ENCODE measurements at regions not wholly inside any gene's neighbourhood (a gene's known extent, or its start where the extent isn't known, plus 50 kb on each side); places are given as distances from the start of the nearest gene placed in this dataset.
"Not testable (repeated sequence)": the region's sequence is repeated elsewhere in the genome, so short reads cannot be mapped to it uniquely, and the experiment has no call there.

- DNase-seq (ENCODE audit: low spot score), result no peak
Observed at GRCh38 chr10:78458983-78459638, 425.4 kb downstream of the RPS24 start.

DNA sequence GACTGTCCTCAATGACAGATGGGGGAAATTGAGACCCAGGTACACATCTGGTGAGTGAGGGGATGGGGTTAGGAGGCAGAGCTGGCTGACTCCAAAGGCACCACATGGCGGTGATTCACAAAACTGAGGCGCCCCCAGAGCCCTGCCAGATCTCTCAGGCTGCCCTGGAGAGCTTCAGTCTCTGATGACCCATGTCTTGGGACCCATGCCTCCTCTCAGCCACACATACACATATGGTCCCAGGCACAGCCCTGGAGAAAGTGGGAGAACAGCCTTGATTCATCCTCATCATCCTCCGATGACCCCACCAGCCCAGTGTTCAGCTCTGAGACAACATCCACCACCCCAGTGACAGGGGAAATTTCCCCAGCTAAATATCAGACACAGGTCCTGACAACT is 426.0 kb downstream of the RPS24 start:
- DNase-seq (ENCODE audit: low spot score), result no peak

DNA sequence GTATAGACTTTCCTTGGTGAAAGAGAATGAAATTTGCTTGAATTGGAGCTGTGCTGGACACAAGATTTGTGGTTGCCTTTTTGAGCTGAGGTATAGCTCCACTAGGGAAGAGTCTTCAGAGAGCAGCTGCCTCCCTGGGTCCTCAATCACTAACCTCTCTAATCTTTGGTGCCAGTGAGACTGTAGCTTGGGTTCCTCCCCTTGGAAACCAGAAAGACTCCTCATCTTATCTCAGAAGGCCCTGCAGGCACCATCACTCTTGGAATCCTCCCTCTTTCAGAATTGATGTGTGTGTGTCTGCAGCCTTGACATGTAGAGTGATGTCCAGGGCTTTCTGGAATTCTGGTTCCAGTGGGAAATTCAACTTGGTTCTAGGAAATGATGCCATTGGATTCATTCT is 426.5 kb downstream of the RPS24 start:
- no peak for DNase-seq (ENCODE audit: low spot score)

DNA sequence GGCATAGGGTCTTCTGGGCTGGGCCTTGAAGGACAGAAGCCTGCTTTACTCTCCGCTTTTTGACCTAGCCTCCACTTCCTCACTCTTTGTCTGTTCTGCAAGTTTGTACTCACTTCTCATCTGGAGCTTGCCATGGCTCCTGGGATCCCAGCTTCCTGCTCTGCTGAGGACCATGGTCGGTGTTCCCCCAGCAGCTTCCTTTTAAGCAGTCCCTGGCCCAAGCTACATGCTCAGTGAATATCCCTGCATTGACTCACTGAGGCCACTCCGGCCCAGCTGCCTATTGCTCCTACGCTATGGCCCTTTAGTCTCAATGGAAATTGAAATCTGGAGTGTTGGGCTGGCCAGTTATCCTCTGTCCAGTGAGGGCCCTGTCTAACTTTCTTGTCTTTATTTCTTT is 427.7 kb downstream of the RPS24 start:
- no peak for DNase-seq (ENCODE audit: low spot score)

- no peak for DNase-seq (ENCODE audit: low spot score)
Observed at GRCh38 chr10:78462176-78462575, 428.5 kb downstream of the RPS24 start.

DNA sequence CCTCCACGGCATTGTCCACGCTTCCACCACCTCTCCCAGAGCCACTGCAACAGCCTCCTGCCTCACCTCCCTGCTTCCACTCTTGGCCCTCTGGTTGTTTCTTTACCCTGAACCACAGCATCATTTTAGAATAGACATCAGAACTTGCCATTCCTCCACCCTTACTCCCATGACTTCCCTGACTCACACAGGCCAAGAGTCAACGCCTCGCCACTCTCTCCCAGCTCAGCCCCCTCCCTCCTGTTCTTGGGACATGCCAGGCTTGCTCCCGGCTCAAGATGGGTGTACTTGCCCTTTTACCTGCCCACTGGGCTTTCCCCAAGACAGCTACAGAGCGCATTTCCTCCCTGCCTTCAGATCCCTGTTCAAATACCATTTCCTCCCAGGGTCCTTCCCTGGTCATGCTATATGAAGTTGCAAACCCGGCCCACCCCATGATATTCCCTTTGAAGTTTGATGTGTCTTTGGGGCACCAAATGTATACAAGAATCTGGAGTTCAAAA is 429.1 kb downstream of the RPS24 start:
- DNase-seq (ENCODE audit: low spot score), result no peak

DNA sequence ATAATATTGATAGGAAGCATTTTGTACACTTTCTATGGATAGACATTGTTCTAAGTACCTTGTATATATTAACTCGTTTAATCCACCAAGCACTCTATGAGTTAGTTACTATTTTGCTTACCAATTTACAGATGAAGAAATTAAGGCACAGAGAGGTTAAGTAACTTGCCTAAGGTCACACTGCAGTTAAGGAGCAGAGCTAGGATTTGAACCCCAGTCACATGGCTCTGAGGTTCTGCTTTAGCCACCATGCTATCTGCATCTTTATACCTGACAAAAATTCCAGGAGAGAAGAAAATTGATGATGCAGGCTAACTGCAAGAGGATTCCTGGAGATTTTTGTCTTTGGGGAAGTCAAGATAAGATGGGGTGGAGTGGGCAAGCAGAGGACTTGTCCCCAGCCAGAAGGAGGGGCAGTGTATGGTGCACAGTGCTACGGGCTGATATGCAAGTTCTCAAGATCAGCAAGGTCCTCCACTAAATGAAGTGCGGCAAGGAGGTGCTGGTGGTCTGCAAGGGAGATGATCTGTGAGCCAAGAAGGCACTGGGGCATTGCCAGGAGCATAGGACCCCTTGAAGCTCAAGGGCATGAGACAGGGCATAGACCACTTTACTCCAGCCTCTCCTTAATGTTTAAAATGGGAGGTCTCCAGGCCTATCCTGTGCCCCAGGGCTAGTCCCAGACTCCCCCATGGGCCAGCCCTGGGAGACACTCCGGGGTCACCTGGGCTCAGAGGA is 430.6 kb downstream of the RPS24 start:
- no peak for DNase-seq (ENCODE audit: low spot score)

DNA sequence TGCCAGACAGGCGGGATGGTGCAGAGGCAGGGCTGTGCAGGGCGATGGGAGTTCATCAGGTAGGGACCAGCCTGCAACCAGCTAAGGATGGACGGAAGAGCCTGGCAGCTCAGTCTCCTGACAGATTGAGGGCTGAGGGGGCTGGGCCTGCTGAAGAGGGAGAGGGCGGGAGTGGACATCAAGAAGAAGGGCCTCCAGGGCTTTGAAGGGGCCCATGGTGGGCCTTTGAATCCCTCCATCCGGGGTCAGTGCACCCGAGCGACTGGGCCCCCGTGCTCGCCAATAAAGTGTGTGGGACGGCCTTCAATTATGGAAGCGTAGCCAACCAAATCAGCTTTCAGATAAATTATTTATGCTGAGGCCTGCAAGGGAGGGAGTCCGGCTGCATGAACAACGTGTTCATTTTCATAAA is 431.2 kb downstream of the RPS24 start:
- no peak for DNase-seq (ENCODE audit: low spot score)

- DNase-seq (ENCODE audit: low spot score), result no peak
Observed at GRCh38 chr10:78465431-78465830, 431.8 kb downstream of the RPS24 start.

DNA sequence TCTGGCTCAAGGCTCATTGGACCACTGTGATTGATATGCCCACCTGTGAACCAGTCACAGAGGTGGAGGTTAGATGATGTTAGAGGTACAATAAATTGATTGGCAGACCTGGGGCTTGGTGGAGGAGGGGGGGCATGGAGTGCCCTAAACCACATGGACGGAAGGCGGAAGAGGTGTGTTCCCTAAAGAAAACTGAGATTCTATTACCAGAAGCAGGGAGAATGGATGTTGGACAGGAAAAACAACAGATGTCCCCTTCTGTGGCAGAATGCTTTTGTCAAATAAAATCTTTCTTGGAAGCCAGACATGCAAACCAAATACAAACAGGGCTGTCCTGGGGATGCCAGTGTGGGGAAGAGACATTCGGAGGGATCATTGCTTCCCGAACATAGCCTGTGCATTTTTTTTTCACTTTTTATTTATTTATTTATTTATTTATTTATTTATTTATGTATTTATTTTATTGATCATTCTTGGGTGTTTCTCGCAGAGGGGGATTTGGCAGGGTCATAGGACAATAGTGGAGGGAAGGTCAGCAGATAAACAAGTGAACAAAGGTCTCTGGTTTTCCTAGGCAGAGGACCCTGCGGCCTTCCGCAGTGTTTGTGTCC is 433.9 kb downstream of the RPS24 start:
- no peak for DNase-seq (ENCODE audit: low spot score)

- not testable (repeated sequence) for DNase-seq (ENCODE audit: low spot score)
Observed at GRCh38 chr10:78468731-78469130, 435.1 kb downstream of the RPS24 start.

GRCh38 chr10:78470267-78471103 is 436.8 kb downstream of the RPS24 start:
- no peak for DNase-seq (ENCODE audit: low spot score)

DNA sequence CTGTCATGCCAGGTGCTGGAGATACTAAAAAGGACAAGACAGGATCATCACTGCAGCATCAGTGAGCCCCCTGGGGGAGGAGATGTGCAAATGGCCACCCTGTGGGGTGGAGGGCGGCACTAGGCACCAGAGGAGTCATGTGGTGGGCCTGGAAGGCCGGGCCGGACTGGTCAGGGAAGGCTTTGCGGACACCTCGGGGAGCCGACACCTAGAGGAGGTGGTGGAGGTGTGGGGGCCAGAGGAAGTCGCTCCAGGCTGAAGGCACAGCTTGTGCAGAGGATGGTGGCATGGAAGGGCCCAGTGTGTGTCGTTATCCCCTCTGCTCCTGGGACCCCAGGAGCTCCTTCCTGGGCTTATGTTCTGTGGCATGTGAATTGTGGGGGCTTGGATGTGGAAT is 437.7 kb downstream of the RPS24 start:
- no peak for DNase-seq (ENCODE audit: low spot score)

GRCh38 chr10:78471723-78472550 is 438.3 kb downstream of the RPS24 start:
- no peak for DNase-seq (ENCODE audit: low spot score)

GRCh38 chr10:78472551-78472890 is 438.9 kb downstream of the RPS24 start:
- DNase-seq (ENCODE audit: low spot score), result peak; percentile 47

DNA sequence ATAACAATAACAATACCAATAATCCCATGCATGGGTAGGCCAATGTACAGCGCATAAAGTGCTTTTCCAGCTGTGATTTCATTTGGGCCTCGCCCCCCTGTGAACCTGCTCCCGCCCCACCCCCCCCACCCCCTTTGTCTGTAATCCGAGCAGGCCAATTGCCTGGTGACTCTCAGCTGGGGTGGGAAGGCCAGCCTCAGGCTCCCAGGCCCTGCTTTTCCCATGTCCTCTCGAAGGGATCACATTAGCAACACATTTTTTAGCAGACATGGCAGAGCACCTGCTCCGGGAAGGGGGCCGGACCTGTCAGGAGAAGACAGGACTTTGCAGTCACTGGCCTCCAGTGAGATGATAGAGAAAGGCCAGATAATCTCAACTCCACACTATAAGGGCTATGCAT is 439.3 kb downstream of the RPS24 start:
- DNase-seq (ENCODE audit: low spot score), result no peak

DNA sequence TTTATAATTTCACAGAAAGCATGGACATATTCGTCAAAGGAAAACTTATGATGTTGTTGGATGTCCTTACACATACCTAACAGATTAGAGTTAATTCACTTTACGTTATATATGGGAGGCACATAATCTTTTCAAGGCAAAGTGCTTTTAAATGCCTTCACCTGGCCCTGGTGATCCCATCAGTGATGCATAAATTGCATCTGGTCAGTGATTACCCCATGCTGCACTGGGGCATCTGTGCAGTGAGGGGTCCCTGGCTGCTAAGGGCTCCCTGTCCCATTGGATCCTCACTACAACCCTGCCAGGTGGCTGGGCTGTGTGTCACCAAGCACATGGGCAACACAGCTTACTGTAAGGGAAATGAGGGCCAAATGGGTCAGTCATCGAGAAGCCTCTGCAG is 441.1 kb downstream of the RPS24 start:
- DNase-seq (ENCODE audit: low spot score), result no peak

DNA sequence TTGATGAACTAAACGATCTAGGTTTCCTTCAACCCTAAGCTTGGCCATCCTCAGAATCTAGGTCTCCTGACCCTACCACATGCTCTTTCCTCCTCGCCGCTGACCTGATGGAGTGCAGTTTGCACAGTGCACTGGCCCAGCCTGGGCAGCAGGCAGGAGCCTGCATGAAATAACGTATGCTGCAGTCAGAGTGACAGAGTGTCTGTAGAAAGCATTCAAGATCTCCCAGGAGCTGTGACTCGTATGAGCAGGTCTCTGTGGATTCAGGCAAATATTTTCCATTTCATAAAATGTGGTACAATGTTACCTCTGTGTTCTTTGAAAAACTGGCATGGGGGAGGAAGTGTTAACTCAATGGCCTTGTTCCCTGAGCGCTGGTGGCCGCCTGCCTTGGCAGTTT is 441.8 kb downstream of the RPS24 start:
- no peak for DNase-seq (ENCODE audit: low spot score)

GRCh38 chr10:78476156-78476555 is 442.5 kb downstream of the RPS24 start:
- DNase-seq (ENCODE audit: low spot score), result no peak

DNA sequence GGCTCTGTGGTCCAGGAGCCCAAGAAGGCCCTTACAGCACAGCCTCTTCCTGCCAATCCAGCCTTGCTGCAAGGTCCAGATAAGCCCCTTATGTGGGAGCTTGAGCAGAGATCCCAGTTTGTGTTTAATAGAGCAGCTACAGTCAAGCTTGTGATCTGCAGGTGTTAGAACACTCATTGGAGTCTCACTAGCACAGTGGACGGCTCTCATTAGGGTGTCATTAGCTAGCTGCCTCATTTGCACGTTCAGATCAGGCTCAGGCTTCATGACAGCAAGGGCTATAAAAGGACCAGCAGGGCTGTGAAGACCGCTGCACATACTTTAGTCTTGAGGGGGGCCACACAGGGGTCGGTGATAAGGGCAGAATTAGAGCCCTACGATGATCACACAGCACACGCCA is 443.2 kb downstream of the RPS24 start:
- no peak for DNase-seq (ENCODE audit: low spot score)

DNA sequence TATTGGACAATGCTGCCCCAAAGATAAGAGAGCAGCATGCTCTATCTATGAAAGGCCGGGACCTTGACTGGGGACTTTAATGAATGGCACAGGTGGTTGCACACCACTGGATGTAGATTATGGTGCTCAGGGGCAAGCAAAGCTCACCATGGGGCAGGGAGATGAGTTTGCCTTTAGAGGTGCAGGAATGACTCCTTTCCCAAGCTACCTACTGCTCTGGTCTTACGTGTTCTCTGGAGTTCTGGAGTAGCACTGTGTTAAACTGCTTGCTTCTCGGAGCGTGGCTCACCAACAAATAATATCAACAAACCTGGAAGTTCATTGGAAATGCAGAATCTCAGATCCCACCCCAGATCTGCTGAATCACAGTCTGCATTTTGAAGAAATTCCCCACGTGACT is 445.3 kb downstream of the RPS24 start:
- no peak for DNase-seq (ENCODE audit: low spot score)

- no peak for DNase-seq (ENCODE audit: low spot score)
Observed at GRCh38 chr10:78479467-78479866, 445.8 kb downstream of the RPS24 start.
